HEK293T (cell line): ENCODE measurements at regions not wholly inside any gene's neighbourhood (a gene's known extent, or its start where the extent isn't known, plus 50 kb on each side); places are given as distances from the start of the nearest gene placed in this dataset.

Experiments used
- ARNT ChIP-seq: fragments of 450-650 bp; IDR thresholded peaks from 2 replicates; pipeline ENCODE4 v1.6.1; 2017; ENCODE audit warnings: mild to moderate bottlenecking
- ELF4 ChIP-seq: fragments of 450-650 bp; IDR thresholded peaks from 2 replicates; pipeline ENCODE4 v1.6.1; 2017; ENCODE audit warnings: antibody characterized with exemption
- SP1 ChIP-seq: fragments of 450-650 bp; IDR thresholded peaks from 2 replicates; pipeline ENCODE4 v1.6.1; 2017
- SUZ12 ChIP-seq: fragments of 450-650 bp; IDR thresholded peaks from 2 replicates; pipeline ENCODE4 v1.6.1; 2016; ENCODE audit warnings: mild to moderate bottlenecking
- TARDBP ChIP-seq: fragments of 450-650 bp; IDR thresholded peaks from 2 replicates; pipeline ENCODE4 v1.6.1; 2016
- ZNF384 ChIP-seq: fragments of 450-650 bp; IDR thresholded peaks from 2 replicates; pipeline ENCODE4 v1.6.1; 2016

DNA sequence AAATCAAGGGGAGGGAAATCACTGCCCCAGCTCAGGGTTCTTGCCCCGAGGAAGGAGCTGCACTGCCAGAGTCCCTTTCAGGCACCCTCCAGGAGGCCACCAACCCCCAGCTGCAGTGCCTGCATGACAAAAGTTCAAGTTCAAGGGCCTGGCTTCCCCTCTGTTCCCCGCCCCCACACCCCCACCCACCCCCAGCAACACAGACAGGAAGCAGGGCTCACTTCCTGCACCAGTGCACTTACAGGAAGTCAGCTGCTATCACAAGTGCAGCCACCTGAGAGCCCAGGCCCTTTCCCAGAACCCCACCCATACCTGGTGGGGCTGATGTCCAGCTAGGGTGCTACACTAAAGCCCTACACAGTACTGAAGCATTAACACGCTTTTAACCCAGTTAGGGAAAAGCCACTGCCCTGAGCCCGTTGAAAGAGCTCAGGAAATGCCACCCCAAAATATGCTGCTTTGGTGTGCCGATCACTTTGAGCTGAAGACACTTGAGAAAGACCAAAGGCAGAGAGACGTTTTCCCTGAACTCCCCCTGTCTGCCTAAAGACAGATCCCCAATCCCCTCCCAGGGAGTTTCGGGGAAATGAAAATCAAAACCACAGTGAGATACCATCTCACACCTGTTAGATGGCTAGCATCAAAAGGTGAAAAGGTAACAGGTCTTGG lies 109.9 kb upstream of the CAB39 start:
- TF ChIP-seq ELF4: no peak
- TF ChIP-seq ARNT: no peak
- TF ChIP-seq SP1: no peak
- TF ChIP-seq SUZ12: no peak
- TF ChIP-seq TARDBP: no peak
- no peak for TF ChIP-seq ZNF384
